Testis (tissue), 2 donors: ENCODE measurements at regions not wholly inside any gene's neighbourhood (a gene's known extent, or its start where the extent isn't known, plus 50 kb on each side); places are given as distances from the start of the nearest gene placed in this dataset.

Source experiments
- POLR2A ChIP-seq: fragments of 450-650 bp; IDR thresholded peaks from one replicate; pipeline ENCODE4 v1.6.1; 2017; ENCODE audit warnings: antibody characterized with exemption, mild to moderate bottlenecking, moderate library complexity
- TF ChIP-seq, protein P1 (sequence below), 3 experiments: fragments of 450-650 bp in 2 of 3; fragments of 200-600 bp in 1 of 3; sonication (generic) in 1 of 3; IDR thresholded peaks; one replicate each; pipeline ENCODE4 v1.5.1; 2016 to 2019; ENCODE audit warnings: antibody characterized with exemption in 3 of 3, mild to moderate bottlenecking in 2 of 3, moderate library complexity in 1 of 3

DNA sequence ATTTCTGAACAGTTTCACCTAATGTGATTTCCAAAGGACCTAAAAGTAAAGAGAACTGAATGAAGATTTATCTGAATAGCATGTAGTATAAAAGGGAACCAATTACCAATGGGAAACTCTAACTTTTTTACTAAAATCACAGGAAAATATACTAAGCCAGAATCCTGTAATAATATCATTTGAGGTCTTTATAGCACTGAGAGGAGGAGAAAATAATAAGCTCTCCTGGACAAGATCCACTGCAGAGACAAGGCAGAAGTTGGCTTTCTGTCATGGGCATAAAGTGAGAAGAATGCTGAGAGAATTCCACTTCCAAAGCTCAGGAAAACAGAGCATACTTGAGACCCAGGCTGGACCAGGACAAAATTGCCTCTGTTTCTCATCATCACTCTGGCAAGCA lies 1131.4 kb downstream of the SORCS1 start:
- TF ChIP-seq, protein P1, sequence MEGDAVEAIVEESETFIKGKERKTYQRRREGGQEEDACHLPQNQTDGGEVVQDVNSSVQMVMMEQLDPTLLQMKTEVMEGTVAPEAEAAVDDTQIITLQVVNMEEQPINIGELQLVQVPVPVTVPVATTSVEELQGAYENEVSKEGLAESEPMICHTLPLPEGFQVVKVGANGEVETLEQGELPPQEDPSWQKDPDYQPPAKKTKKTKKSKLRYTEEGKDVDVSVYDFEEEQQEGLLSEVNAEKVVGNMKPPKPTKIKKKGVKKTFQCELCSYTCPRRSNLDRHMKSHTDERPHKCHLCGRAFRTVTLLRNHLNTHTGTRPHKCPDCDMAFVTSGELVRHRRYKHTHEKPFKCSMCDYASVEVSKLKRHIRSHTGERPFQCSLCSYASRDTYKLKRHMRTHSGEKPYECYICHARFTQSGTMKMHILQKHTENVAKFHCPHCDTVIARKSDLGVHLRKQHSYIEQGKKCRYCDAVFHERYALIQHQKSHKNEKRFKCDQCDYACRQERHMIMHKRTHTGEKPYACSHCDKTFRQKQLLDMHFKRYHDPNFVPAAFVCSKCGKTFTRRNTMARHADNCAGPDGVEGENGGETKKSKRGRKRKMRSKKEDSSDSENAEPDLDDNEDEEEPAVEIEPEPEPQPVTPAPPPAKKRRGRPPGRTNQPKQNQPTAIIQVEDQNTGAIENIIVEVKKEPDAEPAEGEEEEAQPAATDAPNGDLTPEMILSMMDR (IDR thresholded peaks at IDR 0.05), result no peak
- no peak for TF ChIP-seq POLR2A
